BE2C (cell line): ENCODE measurements at regions not wholly inside any gene's neighbourhood (a gene's known extent, or its start where the extent isn't known, plus 50 kb on each side); places are given as distances from the start of the nearest gene placed in this dataset.
"Not testable (repeated sequence)": the region's sequence is repeated elsewhere in the genome, so short reads cannot be mapped to it uniquely, and the experiment has no call there.

ENCODE experiments used
- DNase-seq: peaks from one replicate; pipeline ENCODE4 v3.0.0-alpha.2; 2020
- H3K27me3 ChIP-seq: fragments of 250-450 bp; sonication (Bioruptor Pico); 2 replicates; pipeline ENCODE4 v1.5.1; 2020; ENCODE audit warnings: mild to moderate bottlenecking
- H3K36me3 ChIP-seq: fragments of 250-450 bp; sonication (Bioruptor Pico); 2 replicates; pipeline ENCODE4 v1.5.1; 2020; ENCODE audit warnings: mild to moderate bottlenecking
- H3K4me1 ChIP-seq: fragments of 250-450 bp; sonication (Bioruptor Pico); 2 replicates; pipeline ENCODE4 v1.5.1; 2020
- H3K4me3 ChIP-seq: 2 replicates; pipeline ENCODE4 v1.5.1; 2011; ENCODE audit warnings: low read depth, low read length
- H3K9me3 ChIP-seq: fragments of 250-450 bp; sonication (Bioruptor Pico); 2 replicates; pipeline ENCODE4 v1.5.1; 2020
- CTCF ChIP-seq: IDR thresholded peaks from 2 replicates; pipeline ENCODE4 v1.5.1; 2012; ENCODE audit warnings: mild to moderate bottlenecking, low read depth, low read length

GRCh38 chr6:62998022-62998421, 213.2 kb upstream of the FKBP1C start:
- H3K27me3 ChIP-seq: no peaks in the 10 kb centered on the region
- H3K4me1 ChIP-seq: no peaks in the 10 kb centered on the region
- no peaks in the 10 kb centered on the region for H3K9me3 ChIP-seq
- DNase-seq: no peak
- H3K4me3 ChIP-seq: no peak overlapping the region
- no peak for TF ChIP-seq CTCF
- no peaks in the 10 kb centered on the region for H3K36me3 ChIP-seq

DNA sequence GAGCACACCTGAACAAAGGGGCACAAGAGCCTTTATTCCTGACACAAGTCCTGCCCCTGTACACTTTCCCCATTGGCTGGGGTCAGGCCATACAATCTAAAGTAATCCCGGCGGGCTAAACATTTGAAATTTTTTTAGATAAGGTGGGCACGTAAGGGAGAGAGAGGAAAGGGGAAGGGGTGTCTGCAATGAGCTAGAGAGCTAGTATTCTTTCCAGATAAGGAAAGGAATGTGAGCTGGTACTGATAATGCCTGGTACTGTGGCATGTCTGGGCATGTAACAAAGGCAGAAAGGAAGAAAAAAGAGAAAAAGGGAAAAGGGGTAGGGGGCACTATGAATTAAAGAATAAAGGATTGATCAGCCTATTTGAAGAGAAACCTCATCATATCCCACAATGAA, 212.0 kb upstream of the FKBP1C start:
- H3K4me3 ChIP-seq, H3K27me3 ChIP-seq, H3K36me3 ChIP-seq, H3K9me3 ChIP-seq, DNase-seq, H3K4me1 ChIP-seq: not testable (repeated sequence)

GRCh38 chr6:62999796-63000195, 211.5 kb upstream of the FKBP1C start:
- Histone ChIP-seq H3K27me3 (no peaks in the 10 kb centered on the region), H3K36me3 (no peaks in the 10 kb centered on the region), H3K9me3 (no peaks in the 10 kb centered on the region), H3K4me1 (no peaks in the 10 kb centered on the region), H3K4me3 (no peak overlapping the region)
- no peak for DNase-seq
- TF ChIP-seq CTCF: no peak

DNA sequence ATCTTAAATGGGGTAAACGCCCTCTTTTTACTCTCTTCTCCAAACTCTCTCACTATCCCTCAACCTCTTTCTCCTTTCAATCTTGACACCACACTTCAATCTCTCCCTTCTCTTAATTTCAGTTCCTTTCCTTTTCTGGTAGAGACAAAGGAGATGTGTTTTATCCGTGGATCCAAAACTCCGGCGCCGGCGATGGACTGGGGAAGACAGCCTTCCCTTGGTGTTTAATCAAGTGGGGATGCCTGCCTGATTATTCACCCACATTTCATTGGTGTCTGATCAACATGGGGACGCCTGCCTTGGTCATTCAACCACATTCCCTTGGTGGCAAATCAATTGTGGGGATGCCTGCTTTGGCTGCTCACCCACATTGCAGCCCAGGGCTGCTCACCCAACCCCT, 205.3 kb upstream of the FKBP1C start:
- not testable (repeated sequence) for H3K4me3 ChIP-seq, H3K36me3 ChIP-seq, DNase-seq, H3K27me3 ChIP-seq, H3K9me3 ChIP-seq, H3K4me1 ChIP-seq

DNA sequence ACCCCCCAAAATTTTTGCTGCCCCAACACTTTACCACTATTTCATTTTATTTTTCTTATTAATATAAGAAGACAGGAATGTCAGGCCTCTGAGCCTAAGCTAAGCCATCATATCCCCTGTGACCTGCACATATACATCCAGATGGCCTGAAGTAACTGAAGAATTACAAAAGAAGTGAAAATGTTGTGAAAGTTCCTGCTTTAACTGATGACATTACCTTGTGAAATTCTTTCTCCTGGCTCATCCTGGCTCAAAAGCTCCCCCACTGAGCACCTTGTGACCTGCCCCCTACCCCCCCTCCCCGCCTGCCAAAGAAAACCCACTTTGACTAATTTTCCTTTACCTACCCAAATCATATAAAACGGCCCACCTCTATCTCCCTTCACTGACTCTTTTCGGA, 200.3 kb upstream of the FKBP1C start:
- H3K9me3 ChIP-seq, H3K4me3 ChIP-seq, H3K27me3 ChIP-seq, H3K36me3 ChIP-seq, DNase-seq, H3K4me1 ChIP-seq: not testable (repeated sequence)

GRCh38 chr6:63014290-63014689, 197.0 kb upstream of the FKBP1C start:
- TF ChIP-seq CTCF: no peak
- no peaks in the 10 kb centered on the region for H3K27me3 ChIP-seq
- no peaks in the 10 kb centered on the region for H3K9me3 ChIP-seq
- no peaks in the 10 kb centered on the region for H3K4me1 ChIP-seq
- no peaks in the 10 kb centered on the region for H3K36me3 ChIP-seq
- H3K4me3 ChIP-seq: no peak overlapping the region
- DNase-seq: no peak

DNA sequence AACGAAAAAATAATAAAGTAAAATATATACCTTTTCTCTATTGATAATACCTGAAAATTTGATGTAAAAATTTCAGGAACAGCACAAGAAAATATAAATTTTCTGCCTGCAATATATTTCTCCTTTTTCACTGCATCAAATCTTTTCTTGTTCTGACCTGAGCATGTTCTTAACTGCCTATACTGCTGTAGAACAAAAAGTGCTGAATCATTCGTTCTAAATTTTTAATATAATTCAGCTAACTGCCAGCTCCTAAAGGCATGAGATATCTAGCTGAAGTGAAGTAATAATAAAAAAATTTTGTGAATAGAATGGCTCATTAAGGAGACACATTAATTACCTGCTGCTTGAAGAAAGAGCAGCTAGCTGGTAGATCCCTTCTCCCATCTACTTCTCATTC, 188.6 kb upstream of the FKBP1C start:
- Histone ChIP-seq H3K27me3 (no peaks in the 10 kb centered on the region), H3K4me1 (no peaks in the 10 kb centered on the region), H3K4me3 (no peak overlapping the region), H3K36me3 (no peaks in the 10 kb centered on the region), H3K9me3 (no peaks in the 10 kb centered on the region)
- DNase-seq: no peak
- no peak for TF ChIP-seq CTCF

DNA sequence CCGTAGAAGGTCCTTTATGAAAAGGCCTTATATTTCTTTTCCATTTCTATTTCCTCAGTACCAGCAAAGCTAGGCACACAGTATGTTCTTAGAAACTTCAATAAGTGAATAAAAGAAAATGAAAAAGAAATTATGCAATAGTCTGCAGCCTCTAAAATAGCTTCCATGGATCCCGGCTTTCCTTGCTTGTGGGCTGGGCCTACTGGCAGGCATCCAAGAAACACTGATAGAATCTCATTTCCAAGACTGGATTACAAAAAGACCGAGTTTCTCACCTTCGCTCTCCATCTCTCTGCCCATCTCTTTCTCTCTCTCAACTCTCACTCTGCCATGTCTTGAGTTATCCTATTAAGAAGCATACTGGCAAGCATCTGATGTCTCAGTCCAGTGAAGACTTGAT, 187.5 kb upstream of the FKBP1C start:
- Histone ChIP-seq H3K4me1 (no peaks in the 10 kb centered on the region), H3K27me3 (no peaks in the 10 kb centered on the region), H3K9me3 (no peaks in the 10 kb centered on the region), H3K4me3 (no peak overlapping the region), H3K36me3 (no peaks in the 10 kb centered on the region)
- no peak for TF ChIP-seq CTCF
- DNase-seq: no peak
